ENCODE measurements at regions not wholly inside any gene's neighbourhood (a gene's known extent, or its start where the extent isn't known, plus 50 kb on each side); places are given as distances from the start of the nearest gene placed in this dataset.
"Not testable (repeated sequence)": the region's sequence is repeated elsewhere in the genome, so short reads cannot be mapped to it uniquely, and the experiment has no call there.

GRCh38 chr9:134547161-134548100 lies 94.2 kb upstream of the COL5A1 start:
- H3K27ac ChIP-seq: no peak overlapping the region
- no peaks in the 10 kb centered on the region for H3K36me3 ChIP-seq
- H3K4me3 ChIP-seq: no peak overlapping the region
- no peaks in the 10 kb centered on the region for H3K27me3 ChIP-seq (replicated peaks; ENCODE audit: insufficient read depth)
- intact Hi-C loops (cut with DNase I): no loop called here
- TF ChIP-seq POLR2AphosphoS5 (IDR thresholded peaks at IDR 0.05): no peak
- no peak for TF ChIP-seq POLR2A (IDR thresholded peaks at IDR 0.05)
- 92% methylated on average over 36 of the region's 36 CpGs for WGBS
- no peaks in the 10 kb centered on the region for H3K4me1 ChIP-seq (replicated peaks)
- DNase-seq (ENCODE audit: low spot score): no peak
- no peaks in the 10 kb centered on the region for H3K9me3 ChIP-seq

- no peaks in the 10 kb centered on the region for H3K4me1 ChIP-seq (replicated peaks)
- DNase-seq (ENCODE audit: low spot score): no peak
- no peak overlapping the region for H3K27ac ChIP-seq
- WGBS: 96% methylated on average over 8 of the region's 8 CpGs
- intact Hi-C loops (cut with DNase I): no loop called here
- H3K36me3 ChIP-seq: no peaks in the 10 kb centered on the region
- H3K9me3 ChIP-seq: no peaks in the 10 kb centered on the region
- no peak overlapping the region for H3K4me3 ChIP-seq
- no peaks in the 10 kb centered on the region for H3K27me3 ChIP-seq (replicated peaks; ENCODE audit: insufficient read depth)
- TF ChIP-seq POLR2AphosphoS5 (IDR thresholded peaks at IDR 0.05) (no peak), CTCF (IDR thresholded peaks at IDR 0.05) (no peak), POLR2A (IDR thresholded peaks at IDR 0.05) (no peak)
Observed at GRCh38 chr9:134548185-134548584, 93.4 kb upstream of the COL5A1 start.

- Histone ChIP-seq H3K4me1 (replicated peaks) (no peaks in the 10 kb centered on the region), H3K4me3 (no peak overlapping the region), H3K27me3 (replicated peaks; ENCODE audit: insufficient read depth) (no peaks in the 10 kb centered on the region), H3K36me3 (no peaks in the 10 kb centered on the region), H3K9me3 (no peaks in the 10 kb centered on the region), H3K27ac (no peak overlapping the region)
- intact Hi-C loops (cut with DNase I): no loop called here
- WGBS: 90% methylated on average over 17 of the region's 17 CpGs
- no peak for DNase-seq (ENCODE audit: low spot score)
- TF ChIP-seq POLR2A (IDR thresholded peaks at IDR 0.05) (no peak), CTCF (IDR thresholded peaks at IDR 0.05) (no peak), POLR2AphosphoS5 (IDR thresholded peaks at IDR 0.05) (no peak)
Observed at GRCh38 chr9:134548618-134549017, 93.0 kb upstream of the COL5A1 start.

- no peak overlapping the region for H3K27ac ChIP-seq
- no peaks in the 10 kb centered on the region for H3K4me1 ChIP-seq (replicated peaks)
- H3K27me3 ChIP-seq (replicated peaks; ENCODE audit: insufficient read depth): no peaks in the 10 kb centered on the region
- WGBS: 83% methylated on average over 13 of the region's 13 CpGs
- TF ChIP-seq CTCF (IDR thresholded peaks at IDR 0.05) (no peak), POLR2A (IDR thresholded peaks at IDR 0.05) (no peak), POLR2AphosphoS5 (IDR thresholded peaks at IDR 0.05) (no peak)
- no peaks in the 10 kb centered on the region for H3K36me3 ChIP-seq
- no peak overlapping the region for H3K4me3 ChIP-seq
- no peak for DNase-seq (ENCODE audit: low spot score)
- intact Hi-C loops (cut with DNase I): no loop called here
- H3K9me3 ChIP-seq: no peaks in the 10 kb centered on the region
Observed at GRCh38 chr9:134549336-134549735, 92.3 kb upstream of the COL5A1 start.

- H3K27ac ChIP-seq; H3K9me3 ChIP-seq; intact Hi-C loops (cut with DNase I); H3K4me1 ChIP-seq (replicated peaks); H3K36me3 ChIP-seq; H3K27me3 ChIP-seq (replicated peaks; ENCODE audit: insufficient read depth); DNase-seq (ENCODE audit: low spot score); H3K4me3 ChIP-seq: not testable (repeated sequence)
- 95% methylated on average over 3 of the region's 7 CpGs for WGBS
Observed at GRCh38 chr9:134550081-134550480, 91.5 kb upstream of the COL5A1 start.

- no peaks in the 10 kb centered on the region for H3K27me3 ChIP-seq (replicated peaks; ENCODE audit: insufficient read depth)
- TF ChIP-seq POLR2A (IDR thresholded peaks at IDR 0.05): no peak
- no peak for TF ChIP-seq CTCF (IDR thresholded peaks at IDR 0.05)
- TF ChIP-seq POLR2AphosphoS5 (IDR thresholded peaks at IDR 0.05): no peak
- WGBS: 83% methylated on average over 10 of the region's 10 CpGs
- H3K36me3 ChIP-seq: no peaks in the 10 kb centered on the region
- no peak overlapping the region for H3K4me3 ChIP-seq
- intact Hi-C loops (cut with DNase I): no loop called here
- no peaks in the 10 kb centered on the region for H3K9me3 ChIP-seq
- no peak overlapping the region for H3K27ac ChIP-seq
- DNase-seq (ENCODE audit: low spot score): no peak
- H3K4me1 ChIP-seq (replicated peaks): no peaks in the 10 kb centered on the region
Observed at GRCh38 chr9:134550584-134550983, 91.0 kb upstream of the COL5A1 start.

Measured in prostate gland (tissue), 2 donors.